Germinal center (tissue), 1 donor: ENCODE measurements at regions not wholly inside any gene's neighbourhood (a gene's known extent, or its start where the extent isn't known, plus 50 kb on each side); places are given as distances from the start of the nearest gene placed in this dataset.
"Not testable (repeated sequence)": the region's sequence is repeated elsewhere in the genome, so short reads cannot be mapped to it uniquely, and the experiment has no call there.

Experiments used
- DNase-seq: peaks from one replicate; pipeline ENCODE4 v3.0.0; 2012; ENCODE audit warnings: mixed read lengths, low spot score

GRCh38 chr2:6139142-6139541 is 447.0 kb downstream of the SOX11 start:
- no peak for DNase-seq

- DNase-seq: no peak
These were observed 447.7 kb downstream of the SOX11 start for GRCh38 chr2:6139916-6140315.

- no peak for DNase-seq
These were observed 448.3 kb downstream of the SOX11 start for GRCh38 chr2:6140509-6140908.

- no peak for DNase-seq
These were observed 451.6 kb downstream of the SOX11 start for GRCh38 chr2:6143812-6144211.

GRCh38 chr2:6147215-6147614 is 455.0 kb downstream of the SOX11 start:
- not testable (repeated sequence) for DNase-seq

GRCh38 chr2:6148882-6149281 is 456.7 kb downstream of the SOX11 start:
- no peak for DNase-seq

GRCh38 chr2:6159606-6160005 is 467.4 kb downstream of the SOX11 start:
- no peak for DNase-seq

- DNase-seq: no peak
These were observed 471.7 kb downstream of the SOX11 start for GRCh38 chr2:6163932-6164331.

- DNase-seq: no peak
These were observed 473.0 kb downstream of the SOX11 start for GRCh38 chr2:6164986-6165747.

- no peak for DNase-seq
These were observed 475.5 kb downstream of the SOX11 start for GRCh38 chr2:6167592-6168138.

- no peak for DNase-seq
These were observed 476.3 kb downstream of the SOX11 start for GRCh38 chr2:6168485-6168884.

GRCh38 chr2:6171294-6171693 is 479.1 kb downstream of the SOX11 start:
- DNase-seq: no peak

GRCh38 chr2:6177811-6178210 is 485.6 kb downstream of the SOX11 start:
- no peak for DNase-seq

- no peak for DNase-seq
These were observed 489.3 kb downstream of the SOX11 start for GRCh38 chr2:6181525-6181924.

GRCh38 chr2:6181926-6182325 is 489.7 kb downstream of the SOX11 start:
- DNase-seq: no peak

GRCh38 chr2:6183226-6183625 is 491.0 kb downstream of the SOX11 start:
- no peak for DNase-seq

GRCh38 chr2:6184532-6185292 is 492.5 kb downstream of the SOX11 start:
- DNase-seq: no peak

- DNase-seq: no peak
These were observed 494.4 kb downstream of the SOX11 start for GRCh38 chr2:6186332-6187151.

- DNase-seq: no peak
These were observed 504.3 kb downstream of the SOX11 start for GRCh38 chr2:6196449-6196848.

GRCh38 chr2:6198370-6198919 is 506.3 kb downstream of the SOX11 start:
- not testable (repeated sequence) for DNase-seq

- no peak for DNase-seq
These were observed 510.6 kb downstream of the SOX11 start for GRCh38 chr2:6202756-6203155.
